HG03103 (cell line): ENCODE measurements at regions not wholly inside any gene's neighbourhood (a gene's known extent, or its start where the extent isn't known, plus 50 kb on each side); places are given as distances from the start of the nearest gene placed in this dataset.

ENCODE experiments used
- ATAC-seq: cut with Tn5 transposase; IDR thresholded peaks from one replicate; pipeline ENCODE4 v1.9.1; 2021; ENCODE audit warnings: low read depth; ENCODE audit not compliant: unreplicated experiment

GRCh38 chrX:6599230-6599860 lies 64.4 kb upstream of the VCX3A start:
- ATAC-seq, result no peak
